Activated effector memory CD4-positive, alpha-beta T cell treated with Interleukin-2 at 50 U/mL for 16 hours (primary cell): ENCODE measurements at regions not wholly inside any gene's neighbourhood (a gene's known extent, or its start where the extent isn't known, plus 50 kb on each side); places are given as distances from the start of the nearest gene placed in this dataset.
"Not testable (repeated sequence)": the region's sequence is repeated elsewhere in the genome, so short reads cannot be mapped to it uniquely, and the experiment has no call there.

Experiments used
- DNase-seq: peaks from one replicate; pipeline ENCODE4 v3.0.0-alpha.2; 2020

DNA sequence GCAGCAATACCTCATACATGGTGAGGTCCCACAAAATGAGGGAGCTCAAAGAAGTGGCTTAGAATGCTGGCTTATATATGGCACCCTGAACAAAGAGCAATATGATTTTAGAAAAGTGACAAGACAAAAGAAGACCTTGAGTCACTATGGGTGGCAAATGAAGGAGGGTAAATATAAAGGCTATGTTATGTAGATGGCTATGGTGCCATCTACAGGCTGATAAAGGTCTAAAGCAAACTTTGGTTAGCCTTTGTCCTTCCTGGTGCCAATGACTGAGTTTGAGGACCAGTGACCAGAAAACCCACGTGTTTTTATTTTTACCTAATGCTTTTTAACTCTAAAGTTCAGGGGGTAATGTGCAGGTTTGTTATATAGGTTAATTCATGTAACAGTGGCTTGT, 151.8 kb downstream of the CCNG2 start:
- DNase-seq: no peak

- DNase-seq: no peak
These were observed 152.5 kb downstream of the CCNG2 start for GRCh38 chr4:77309496-77309895.

DNA sequence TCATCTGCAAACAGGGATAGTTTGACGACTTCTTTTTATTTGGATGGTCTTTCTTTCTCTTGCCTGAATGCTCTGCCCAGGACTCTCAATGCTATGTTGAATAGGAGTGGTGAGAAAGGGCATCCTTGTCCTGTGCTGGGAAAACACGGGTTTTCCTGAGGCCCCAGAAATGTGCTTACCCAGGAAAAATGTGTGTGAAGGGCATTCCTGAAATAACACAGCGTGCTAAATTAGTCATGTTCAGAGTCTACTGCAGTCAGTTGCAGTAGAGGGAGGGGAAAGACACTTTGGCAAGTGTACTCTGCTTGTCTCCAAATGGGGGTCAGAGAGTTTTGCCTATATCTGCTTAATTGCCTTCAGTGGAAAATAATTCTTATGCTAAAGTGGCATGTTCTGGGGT, 153.9 kb downstream of the CCNG2 start:
- no peak for DNase-seq

DNA sequence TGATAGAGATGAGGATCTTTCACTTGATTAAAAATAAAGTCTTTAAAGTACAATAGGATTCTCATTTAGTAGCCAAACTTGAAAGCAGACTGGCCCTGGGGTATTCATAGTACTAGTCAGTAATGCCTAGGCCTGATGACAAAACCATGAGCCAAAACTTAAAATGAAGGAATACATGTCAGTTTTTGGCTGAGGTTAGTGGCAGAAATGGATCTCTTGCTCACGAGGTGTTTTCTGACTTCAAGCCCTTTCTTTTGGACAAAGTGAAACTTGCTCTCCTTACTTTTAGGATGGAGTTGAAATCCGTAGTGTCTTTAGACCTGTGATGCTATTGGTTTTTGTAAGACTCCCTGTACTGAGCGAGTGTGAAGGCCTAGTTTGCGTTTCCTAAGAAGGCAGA, 157.7 kb downstream of the CCNG2 start:
- DNase-seq: no peak

DNA sequence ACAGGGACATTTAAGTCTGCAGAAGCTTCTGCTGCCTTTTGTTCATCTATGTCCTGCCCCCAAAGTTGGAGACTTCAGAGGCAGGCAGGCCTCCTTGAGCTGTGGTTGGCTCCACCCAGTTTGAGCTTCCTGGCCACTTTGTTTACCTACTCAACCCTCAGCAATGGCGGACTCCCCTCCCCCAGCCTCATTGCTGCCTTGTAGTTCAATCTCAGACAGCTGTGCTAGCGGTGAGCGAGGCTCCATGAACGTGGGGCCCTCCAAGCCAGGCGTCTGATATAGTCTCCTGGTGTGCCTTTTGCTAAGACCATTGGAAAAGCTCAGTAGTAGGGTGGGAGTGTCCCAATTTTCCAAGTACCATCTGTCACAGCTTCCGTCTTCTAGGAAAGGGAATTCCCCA, 170.1 kb downstream of the CCNG2 start:
- no peak for DNase-seq

DNA sequence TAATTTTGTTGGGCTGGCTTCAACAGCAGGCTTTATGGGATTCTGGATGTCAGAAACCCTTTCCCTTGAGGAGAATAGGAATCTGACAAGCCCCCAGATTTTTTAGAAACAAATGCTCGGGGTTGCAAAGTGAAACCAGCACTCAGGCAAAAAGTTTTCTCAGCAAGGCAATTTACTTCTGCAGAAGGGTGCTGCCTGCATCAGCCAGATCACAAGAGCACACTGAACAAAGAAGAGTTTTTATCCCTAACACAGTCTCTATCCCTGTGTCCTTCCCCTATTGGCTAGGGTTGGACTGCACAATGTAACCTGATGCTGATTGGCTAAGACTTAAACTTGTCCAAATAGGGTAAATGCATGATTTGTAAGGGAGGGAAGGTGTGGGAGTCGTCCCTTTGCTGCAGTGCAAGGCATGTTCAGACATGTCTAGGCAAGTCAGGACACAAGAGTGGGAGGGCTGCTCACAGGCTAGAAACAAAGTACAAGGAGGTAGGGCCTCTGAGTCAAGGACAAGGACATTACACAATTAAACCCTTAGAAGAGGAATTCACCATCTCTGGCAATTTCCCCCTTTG, 175.8 kb downstream of the CCNG2 start:
- no peak for DNase-seq

DNA sequence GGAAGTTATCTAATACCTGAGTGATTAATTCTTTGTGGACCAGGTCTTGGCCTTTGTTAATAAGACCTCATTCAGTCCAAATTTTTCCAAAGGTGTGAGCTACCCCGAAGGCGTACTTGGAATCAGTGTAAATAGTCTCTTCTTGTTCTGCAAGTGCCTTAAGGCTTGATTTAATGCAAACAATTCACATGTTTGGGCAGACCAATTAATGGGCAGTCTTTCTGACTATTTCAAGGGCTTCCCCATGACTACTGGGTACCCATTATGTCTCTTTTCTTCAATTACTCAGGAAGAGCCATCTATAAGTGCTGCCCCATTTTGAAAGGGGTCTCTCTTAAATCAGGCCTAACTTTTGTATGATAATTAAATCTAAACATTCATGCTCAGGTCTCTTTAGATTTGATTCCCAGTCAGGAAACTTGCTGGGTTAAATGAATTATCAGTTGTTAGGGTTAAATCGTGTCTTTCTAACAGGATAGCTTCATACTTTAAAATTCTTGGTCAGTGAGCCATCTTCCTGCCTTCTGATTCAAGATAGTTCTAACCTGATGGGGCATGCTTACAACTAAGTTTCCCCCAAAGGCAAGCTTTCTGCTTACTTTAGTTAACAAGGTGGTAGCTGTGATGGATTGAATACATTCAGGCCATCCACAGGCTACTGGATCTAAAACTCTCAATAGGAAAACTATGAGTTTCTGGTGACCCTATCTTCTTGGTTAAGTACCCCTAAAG, 179.6 kb downstream of the CCNG2 start:
- no peak for DNase-seq

DNA sequence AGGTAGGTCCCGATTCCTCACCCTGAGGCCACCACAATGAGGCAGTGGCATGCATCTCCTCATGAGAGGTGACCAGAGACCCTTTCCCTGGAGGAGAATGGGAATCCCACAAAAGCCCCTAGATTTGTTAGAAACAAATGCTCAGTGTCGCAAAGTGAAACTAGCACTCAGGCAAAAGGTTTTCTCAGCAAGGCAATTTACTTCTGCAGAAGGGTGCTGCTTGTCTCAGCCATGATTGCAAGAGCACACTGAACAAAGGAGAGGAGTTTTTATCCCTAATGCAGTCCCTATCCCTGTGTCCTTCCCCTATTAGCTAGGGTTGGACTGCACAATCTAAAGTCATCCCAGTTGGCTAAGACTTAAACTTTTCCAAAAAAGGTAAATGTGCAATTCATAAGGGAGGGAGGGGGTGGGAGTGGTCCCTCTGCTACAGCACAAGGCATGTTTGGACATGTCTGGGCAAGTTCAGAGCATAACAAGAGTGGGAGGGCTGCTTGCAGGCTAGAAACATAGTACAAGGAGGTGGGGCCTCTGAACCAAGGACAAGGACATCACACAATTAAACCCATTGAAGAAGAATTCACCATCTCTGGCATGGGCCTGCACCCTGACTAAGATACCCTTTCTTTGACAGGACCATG, 185.3 kb downstream of the CCNG2 start:
- DNase-seq: no peak

- DNase-seq: no peak
These were observed 187.0 kb downstream of the CCNG2 start for GRCh38 chr4:77344001-77344400.

DNA sequence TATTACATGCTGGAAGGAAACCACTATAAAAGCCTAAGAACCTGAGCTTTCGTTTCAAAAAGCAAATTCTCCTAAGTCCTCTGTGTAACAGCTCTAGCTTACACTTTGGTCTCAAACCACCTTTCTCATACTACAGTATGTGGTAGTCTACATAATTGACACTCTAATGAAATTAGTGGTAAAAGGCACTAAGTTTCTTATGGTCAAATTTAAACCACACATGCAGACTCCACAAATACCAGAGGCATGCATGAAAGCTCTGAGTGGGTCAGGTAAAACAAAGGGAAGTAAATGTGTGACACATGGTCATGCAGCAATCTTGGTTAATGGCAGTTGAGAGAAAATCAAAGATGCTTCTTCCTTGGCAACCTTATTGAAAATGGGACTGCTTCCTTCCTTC, 187.8 kb downstream of the CCNG2 start:
- no peak for DNase-seq

DNA sequence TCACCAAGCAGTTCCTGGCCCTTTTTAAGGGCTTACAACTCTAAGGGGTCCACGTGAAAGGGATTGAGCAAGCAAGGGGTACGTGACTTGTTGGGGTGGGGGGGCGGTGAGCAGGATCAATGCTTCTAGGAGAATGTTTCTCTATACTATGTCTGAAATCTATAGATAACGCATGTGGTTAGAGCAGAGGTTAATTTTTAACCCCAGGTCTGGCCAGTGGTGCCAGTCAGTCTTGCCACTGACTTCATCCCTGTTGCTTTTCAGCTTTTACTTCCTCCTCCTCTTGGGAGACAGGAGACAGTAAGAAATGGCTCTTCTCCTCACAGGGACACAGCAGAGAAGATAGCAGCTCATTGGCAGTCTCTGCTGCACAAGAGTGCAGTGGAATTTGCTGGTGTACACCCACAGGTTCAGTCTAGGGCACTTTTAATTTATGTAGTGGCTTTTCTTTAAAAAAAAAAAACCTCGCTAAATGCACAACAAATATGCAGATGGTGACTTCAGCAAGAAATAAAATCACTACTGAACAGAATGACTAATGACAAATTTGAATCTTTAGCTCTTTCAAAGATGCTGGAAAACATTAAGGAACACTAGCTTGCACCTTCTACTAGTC, 190.5 kb downstream of the CCNG2 start:
- DNase-seq: no peak

DNA sequence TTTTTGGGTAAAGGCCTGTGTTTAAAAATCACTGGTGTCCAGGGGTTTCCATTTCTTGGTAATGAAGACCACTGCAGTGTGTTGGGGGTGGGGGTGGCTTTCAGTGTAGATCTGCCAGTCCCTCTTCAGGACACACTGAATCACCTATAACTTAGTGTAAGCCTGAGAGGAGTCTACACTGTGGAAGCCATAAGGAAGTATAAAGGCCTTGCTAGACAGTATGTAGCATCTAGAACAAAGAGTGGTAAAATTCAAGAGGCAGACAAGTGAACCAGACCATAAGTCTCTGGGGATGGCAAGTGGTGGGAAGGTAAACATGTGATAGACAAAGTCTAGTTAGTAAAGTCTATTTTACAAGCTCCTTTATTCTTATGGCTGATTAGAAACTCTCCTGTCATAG, 191.8 kb downstream of the CCNG2 start:
- no peak for DNase-seq

DNA sequence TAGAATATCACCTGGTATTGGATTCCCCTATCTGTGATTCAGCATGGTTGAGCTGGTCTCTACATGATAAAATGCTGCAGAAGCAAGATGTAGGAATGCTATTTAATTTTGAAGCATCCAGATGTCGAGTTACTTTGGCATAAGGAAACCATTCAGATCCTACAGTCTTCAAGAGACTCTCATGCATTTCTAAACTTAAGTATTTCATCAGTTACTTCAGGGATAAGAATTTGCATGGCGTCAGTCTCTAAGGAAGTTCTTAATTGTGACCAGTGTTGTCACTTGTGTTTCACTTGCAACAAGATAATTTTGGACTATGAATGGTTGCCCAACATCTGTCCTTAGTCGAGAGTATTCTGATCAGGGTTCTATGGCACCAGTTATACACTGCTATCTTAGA, 192.4 kb downstream of the CCNG2 start:
- DNase-seq: no peak

GRCh38 chr4:77349796-77350195, 192.8 kb downstream of the CCNG2 start:
- DNase-seq: no peak

- DNase-seq: no peak
These were observed 195.2 kb downstream of the CCNG2 start for GRCh38 chr4:77352192-77352591.

- not testable (repeated sequence) for DNase-seq
These were observed 196.8 kb downstream of the CCNG2 start for GRCh38 chr4:77353724-77354315.

- DNase-seq: no peak
These were observed 197.5 kb downstream of the CCNG2 start for GRCh38 chr4:77354550-77354949.

DNA sequence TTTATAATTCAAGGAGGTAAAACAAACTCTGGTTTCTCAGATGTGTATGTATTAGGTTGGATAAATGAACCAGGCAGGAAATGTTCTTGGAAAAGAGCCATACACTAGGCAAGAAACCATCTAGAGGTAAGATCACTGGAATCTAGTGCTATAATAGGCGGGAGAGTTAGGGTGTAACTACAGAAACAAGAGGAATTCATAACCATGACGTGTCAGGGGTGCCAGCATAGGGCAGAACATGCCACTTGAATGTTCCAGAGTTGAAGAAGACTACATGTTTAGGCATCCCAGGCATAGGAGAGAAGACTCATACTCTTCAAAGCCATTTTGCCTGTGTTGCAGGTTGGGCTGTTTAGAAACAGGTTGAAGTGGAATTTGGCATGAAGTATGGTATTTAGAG, 198.7 kb downstream of the CCNG2 start:
- DNase-seq: no peak

- no peak for DNase-seq
These were observed 201.4 kb downstream of the CCNG2 start for GRCh38 chr4:77358315-77358928.

DNA sequence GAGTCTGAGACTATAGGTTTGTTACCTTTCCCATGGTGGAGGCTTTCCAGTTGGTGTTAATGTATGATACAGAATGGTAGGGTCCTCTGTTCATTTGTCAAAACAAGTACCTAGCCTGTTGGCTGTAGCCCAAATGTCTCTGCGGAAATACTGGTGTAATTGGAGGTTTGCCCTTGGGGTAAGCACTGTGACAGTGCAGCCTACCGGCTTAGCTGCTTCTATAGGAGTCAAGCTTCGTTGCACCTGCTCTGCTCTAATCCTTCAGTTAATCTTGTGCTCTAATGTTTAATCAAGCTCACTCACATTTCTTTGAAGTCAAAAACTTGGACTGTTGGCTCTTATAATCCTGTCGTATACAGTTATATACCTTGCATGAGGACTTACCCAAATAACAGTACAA, 203.4 kb downstream of the CCNG2 start:
- DNase-seq: no peak

DNA sequence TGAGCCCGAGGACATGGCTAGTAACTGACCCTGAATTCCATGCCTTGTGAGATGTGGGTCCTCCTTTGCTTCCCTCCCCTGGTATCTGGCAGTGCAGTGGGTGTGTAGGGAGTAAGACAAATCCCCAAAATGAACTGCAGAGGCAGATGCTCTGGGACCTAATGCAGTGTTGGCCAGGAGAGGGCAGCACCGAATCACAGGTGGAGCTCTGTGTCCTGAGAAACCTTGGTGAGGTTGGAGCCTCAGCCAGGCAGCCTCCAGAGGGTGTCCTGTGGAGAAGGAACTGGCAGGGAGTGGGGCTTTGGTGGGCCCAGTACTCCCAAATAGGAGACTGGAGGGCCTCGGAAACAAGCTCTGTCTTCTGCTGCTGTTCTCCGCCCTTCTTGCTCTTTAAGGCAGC, 209.9 kb downstream of the CCNG2 start:
- not testable (repeated sequence) for DNase-seq

DNA sequence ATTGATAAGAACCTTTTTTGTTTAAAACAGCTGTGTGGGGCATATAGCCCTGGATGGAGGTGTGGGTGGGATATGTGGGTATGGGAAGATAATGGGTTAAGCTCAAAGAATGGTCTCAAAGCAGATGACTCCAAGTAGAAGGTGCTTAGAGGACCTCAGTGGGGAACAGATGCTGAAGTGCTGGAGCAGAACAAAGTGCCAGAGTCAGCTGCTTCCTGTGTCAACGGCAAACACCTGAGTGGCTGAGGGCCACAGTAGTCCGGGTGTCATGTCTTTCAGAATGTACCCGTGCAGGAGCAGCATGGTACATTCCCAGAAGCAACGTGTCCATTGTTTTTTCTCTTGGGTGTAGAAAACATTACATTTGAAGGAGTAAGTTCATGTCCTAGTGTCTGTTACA, 210.6 kb downstream of the CCNG2 start:
- no peak for DNase-seq

- DNase-seq: no peak
These were observed 215.4 kb downstream of the CCNG2 start for GRCh38 chr4:77372375-77372774.
